SK-N-MC (cell line): ENCODE measurements at regions not wholly inside any gene's neighbourhood (a gene's known extent, or its start where the extent isn't known, plus 50 kb on each side); places are given as distances from the start of the nearest gene placed in this dataset.

Experiments
- DNase-seq: peaks from one replicate; pipeline ENCODE4 v3.0.0-alpha.2; 2011; ENCODE audit warnings: low read depth, low spot score
- H3K27ac ChIP-seq: fragments of 200-600 bp; sonication (generic); 2 replicates; pipeline ENCODE4 v1.5.1; 2016; ENCODE audit warnings: mixed run types
- H3K36me3 ChIP-seq: fragments of 200-600 bp; sonication (generic); 2 replicates; pipeline ENCODE4 v1.6.1; 2017; ENCODE audit warnings: antibody characterized with exemption, low read length, mixed read lengths; ENCODE audit not compliant: insufficient read depth
- H3K4me3 ChIP-seq: fragments of 200-600 bp; sonication (generic); 2 replicates; pipeline ENCODE4 v1.5.1; 2016
- H3K9ac ChIP-seq: fragments of 200-600 bp; sonication (generic); 2 replicates; pipeline ENCODE4 v1.8.0; 2017; ENCODE audit warnings: mixed run types, mixed read lengths; ENCODE audit not compliant: insufficient read length
- H3K9me3 ChIP-seq: fragments of 200-600 bp; sonication (generic); 2 replicates; pipeline ENCODE4 v1.6.1; 2017; ENCODE audit warnings: low read depth, mild to moderate bottlenecking, antibody characterized with exemption, low read length, moderate library complexity, mixed read lengths
- EZH2 ChIP-seq: fragments of 200-600 bp; sonication (generic); IDR thresholded peaks from one replicate; pipeline ENCODE4 v1.6.1; 2017; ENCODE audit warnings: antibody characterized with exemption
- FOXP2 ChIP-seq: optimal IDR thresholded peaks from 2 replicates; pipeline ENCODE3; 2011; ENCODE audit warnings: mild to moderate bottlenecking, moderate library complexity; ENCODE audit not compliant: insufficient read depth; ENCODE audit errors: extremely low read length, control extremely low read depth
- POLR2AphosphoS5 ChIP-seq: IDR thresholded peaks from 2 replicates; pipeline ENCODE4 v1.6.1; 2012; ENCODE audit warnings: mild to moderate bottlenecking, low read depth, low read length, borderline replicate concordance

DNA sequence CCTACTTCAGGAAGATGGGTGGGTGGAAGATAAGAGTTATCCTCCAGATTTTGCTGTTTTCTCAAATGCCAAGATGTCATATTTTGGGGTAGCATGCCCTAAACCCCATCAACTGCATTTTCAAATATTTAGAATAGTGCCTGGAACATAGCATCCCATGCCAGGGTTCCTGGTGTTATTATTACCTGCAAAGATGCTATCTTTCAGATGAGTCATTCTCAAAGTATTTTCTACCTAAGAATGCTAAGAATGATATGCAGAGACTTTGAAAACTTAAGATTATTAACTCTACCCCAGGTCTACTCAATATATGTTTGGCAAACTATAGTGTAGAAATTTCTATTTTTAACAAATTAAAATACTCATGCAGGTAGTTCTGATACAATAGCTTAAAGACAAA, 934.3 kb upstream of the SLIT2 start:
- no peak for DNase-seq
- TF ChIP-seq POLR2AphosphoS5 = no peak
- TF ChIP-seq EZH2 = no peak
- TF ChIP-seq FOXP2 = no peak
- H3K4me3 ChIP-seq = no peak overlapping the region
- H3K9ac ChIP-seq = no peak overlapping the region
- H3K27ac ChIP-seq = no peak overlapping the region
- no peaks in the 10 kb centered on the region for H3K36me3 ChIP-seq
- no peaks in the 10 kb centered on the region for H3K9me3 ChIP-seq

DNA sequence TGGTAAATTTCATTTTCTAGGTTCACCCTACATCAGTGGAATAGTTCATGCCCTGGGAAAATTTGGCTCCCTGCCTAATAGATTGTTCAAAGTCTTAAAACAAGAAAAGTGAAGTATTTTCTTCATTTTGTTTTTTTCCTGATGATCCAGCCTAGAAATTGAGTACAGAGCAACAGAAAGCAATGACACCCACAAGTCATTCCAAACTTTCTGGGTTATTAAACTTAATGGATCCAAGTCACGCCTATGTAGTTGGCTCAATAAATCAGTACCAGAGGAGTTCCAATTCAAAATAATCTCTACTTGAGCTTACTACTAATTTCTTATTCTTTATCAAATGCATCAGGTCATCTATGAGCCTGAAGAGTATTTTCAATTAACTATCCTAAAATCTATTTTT, 937.6 kb upstream of the SLIT2 start:
- no peak for DNase-seq
- H3K27ac ChIP-seq = no peak overlapping the region

DNA sequence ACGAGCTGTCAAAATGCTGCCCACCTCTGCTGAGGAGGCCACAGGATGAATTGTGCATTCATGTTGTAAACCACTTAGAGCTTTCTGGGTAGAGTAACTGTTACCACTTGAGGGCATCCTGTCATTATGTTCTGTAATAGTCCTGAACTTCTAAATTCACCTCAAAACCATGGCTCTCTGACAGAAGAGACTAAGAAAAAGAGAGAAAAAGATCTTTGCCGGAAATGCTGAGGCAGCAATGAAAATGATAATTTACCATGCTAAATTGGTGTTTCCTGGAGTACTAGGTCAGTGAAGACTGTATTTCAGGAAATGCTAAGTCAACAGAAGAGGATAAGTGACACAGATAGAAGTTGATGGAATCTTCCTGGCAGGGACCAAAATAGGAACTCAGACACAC, 942.3 kb upstream of the SLIT2 start:
- no peak overlapping the region for H3K9ac ChIP-seq

More for the DNA sequence above, 937.6 kb upstream of the SLIT2 start:
- no peaks in the 10 kb centered on the region for H3K9me3 ChIP-seq
- TF ChIP-seq EZH2 = no peak
- TF ChIP-seq POLR2AphosphoS5 = no peak
- no peak for TF ChIP-seq FOXP2
- H3K9ac ChIP-seq = no peak overlapping the region
- no peak overlapping the region for H3K4me3 ChIP-seq
- no peaks in the 10 kb centered on the region for H3K36me3 ChIP-seq

DNA sequence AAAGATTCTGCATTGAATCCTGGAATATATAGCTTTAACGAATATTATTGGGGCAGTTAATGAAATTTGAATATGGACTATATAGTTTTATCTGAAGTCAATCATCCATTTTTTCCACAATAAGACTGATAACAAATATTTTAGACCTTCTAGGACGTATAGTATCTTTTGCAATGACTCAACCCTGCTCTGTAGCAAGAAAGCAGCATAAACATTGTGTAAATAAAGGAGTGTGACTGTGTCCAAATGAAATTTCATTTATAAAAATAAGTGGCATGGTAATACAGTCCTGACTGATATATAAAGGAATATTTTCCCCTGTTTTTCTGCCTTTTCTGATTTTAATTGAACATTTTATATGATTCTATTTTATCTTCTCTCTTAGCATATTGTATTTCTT, 947.7 kb upstream of the SLIT2 start:
- no peaks in the 10 kb centered on the region for H3K36me3 ChIP-seq
- H3K9ac ChIP-seq = no peak overlapping the region
- H3K27ac ChIP-seq = no peak overlapping the region
- DNase-seq = no peak
- TF ChIP-seq FOXP2 = no peak
- no peak for TF ChIP-seq POLR2AphosphoS5
- no peak for TF ChIP-seq EZH2
- H3K4me3 ChIP-seq = no peak overlapping the region
- H3K9me3 ChIP-seq = no peaks in the 10 kb centered on the region

More for the DNA sequence above, 942.3 kb upstream of the SLIT2 start:
- no peak overlapping the region for H3K4me3 ChIP-seq
- no peak overlapping the region for H3K27ac ChIP-seq
- no peaks in the 10 kb centered on the region for H3K36me3 ChIP-seq
- no peaks in the 10 kb centered on the region for H3K9me3 ChIP-seq
- DNase-seq = peak; percentile 77
- no peak for TF ChIP-seq EZH2
- TF ChIP-seq POLR2AphosphoS5 = peak; percentile 49; the same call in 1 of the 2 replicates

- Histone ChIP-seq H3K36me3 (no peaks in the 10 kb centered on the region), H3K9ac (no peak overlapping the region), H3K27ac (no peak overlapping the region), H3K4me3 (no peak overlapping the region), H3K9me3 (no peaks in the 10 kb centered on the region)
- TF ChIP-seq POLR2AphosphoS5 (no peak), FOXP2 (no peak), EZH2 (no peak)
- no peak for DNase-seq
Observed at GRCh38 chr4:19301527-19301926, 950.2 kb upstream of the SLIT2 start.

DNA sequence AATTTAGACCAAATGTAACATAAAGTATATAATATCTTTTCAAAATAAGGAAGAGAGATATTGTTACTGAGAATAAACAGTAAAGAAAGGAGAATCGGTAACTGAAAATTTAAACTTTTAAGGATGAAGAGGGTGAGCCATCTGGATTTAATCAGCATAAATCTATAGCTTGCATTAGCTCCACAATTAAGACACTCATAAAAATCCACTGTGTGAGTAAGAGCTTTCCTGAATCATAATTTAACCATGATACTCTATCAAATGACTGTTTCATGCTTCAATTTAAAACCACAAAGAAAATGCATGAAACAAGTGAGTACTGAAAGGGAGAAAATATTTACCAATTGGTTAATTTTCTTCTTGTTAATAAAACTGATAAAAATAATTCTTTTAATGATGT, 951.5 kb upstream of the SLIT2 start:
- Histone ChIP-seq H3K9ac (no peak overlapping the region), H3K9me3 (no peaks in the 10 kb centered on the region), H3K36me3 (no peaks in the 10 kb centered on the region), H3K27ac (no peak overlapping the region), H3K4me3 (no peak overlapping the region)
- TF ChIP-seq POLR2AphosphoS5 (peak; percentile 55; the same call in 1 of the 2 replicates), FOXP2 (no peak), EZH2 (no peak)
- DNase-seq = peak; percentile 47

DNA sequence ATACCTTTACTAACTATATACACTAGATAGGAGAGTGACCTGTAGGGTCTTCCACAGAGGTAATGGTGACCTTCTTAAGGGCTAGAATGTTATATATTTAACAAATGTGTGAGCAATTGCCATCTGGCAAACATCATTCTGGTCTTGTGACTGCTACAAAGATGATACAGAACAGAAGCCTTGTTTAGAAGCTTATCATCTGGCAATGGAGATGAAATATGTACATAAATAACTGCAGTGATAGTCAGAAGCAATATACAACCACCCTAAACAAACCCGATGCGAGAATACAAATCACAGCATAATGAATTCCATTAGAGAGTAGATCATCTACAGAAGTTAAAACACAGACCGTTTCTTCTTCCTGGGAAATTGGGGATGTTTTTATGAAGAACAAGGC, 952.7 kb upstream of the SLIT2 start:
- TF ChIP-seq EZH2 (no peak), POLR2AphosphoS5 (no peak), FOXP2 (no peak)
- Histone ChIP-seq H3K4me3 (no peak overlapping the region), H3K9ac (no peak overlapping the region), H3K9me3 (no peaks in the 10 kb centered on the region), H3K27ac (no peak overlapping the region), H3K36me3 (no peaks in the 10 kb centered on the region)
- no peak for DNase-seq

DNA sequence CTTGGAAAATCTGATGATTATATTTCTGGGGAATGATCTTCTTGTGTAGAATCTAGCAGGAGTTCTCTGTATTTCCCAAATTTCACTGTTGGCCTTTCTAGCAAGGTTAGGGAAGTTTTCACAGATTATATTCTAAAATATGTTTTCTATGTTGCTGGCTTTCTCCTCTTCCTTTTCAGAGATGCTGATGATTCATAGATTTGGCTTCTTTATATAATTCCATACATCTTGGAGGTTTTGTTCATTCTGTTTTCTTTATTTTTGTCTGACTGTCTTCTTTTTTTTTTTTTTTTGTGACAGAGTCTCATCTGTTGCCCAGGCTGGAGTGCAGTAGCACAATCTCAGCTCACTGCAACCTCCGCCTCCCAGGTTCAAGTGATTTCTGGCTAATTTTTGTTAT, 957.9 kb upstream of the SLIT2 start:
- Histone ChIP-seq H3K9ac (no peak overlapping the region), H3K36me3 (no peaks in the 10 kb centered on the region), H3K4me3 (no peak overlapping the region), H3K9me3 (no peaks in the 10 kb centered on the region), H3K27ac (no peak overlapping the region)
- no peak for DNase-seq
- no peak for TF ChIP-seq EZH2
- TF ChIP-seq POLR2AphosphoS5 = no peak
- no peak for TF ChIP-seq FOXP2

DNA sequence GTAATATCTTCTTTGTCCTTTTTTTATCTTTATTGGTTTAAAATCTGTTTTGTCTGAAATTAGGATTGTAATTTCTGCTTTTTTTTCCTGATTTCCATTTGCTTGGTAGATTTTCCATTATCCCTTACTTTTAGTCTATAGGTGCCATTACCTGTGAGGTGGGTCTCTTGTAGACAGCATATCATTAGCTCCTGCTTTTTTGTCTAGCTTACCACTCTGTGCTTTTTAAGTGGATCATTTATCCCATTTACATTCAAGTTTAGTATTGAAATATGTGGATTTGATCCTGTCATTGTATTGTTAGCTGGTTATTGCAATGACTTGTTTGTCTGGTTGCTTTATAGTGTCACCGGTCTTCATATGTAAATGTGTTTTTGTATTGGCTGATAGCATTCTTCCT, 958.6 kb upstream of the SLIT2 start:
- Histone ChIP-seq H3K9me3 (no peaks in the 10 kb centered on the region), H3K36me3 (no peaks in the 10 kb centered on the region), H3K27ac (no peak overlapping the region), H3K9ac (no peak overlapping the region), H3K4me3 (no peak overlapping the region)
- TF ChIP-seq FOXP2 (no peak), POLR2AphosphoS5 (no peak), EZH2 (no peak)
- DNase-seq = no peak
